Hepatocyte (in vitro differentiated cells): ENCODE measurements at regions not wholly inside any gene's neighbourhood (a gene's known extent, or its start where the extent isn't known, plus 50 kb on each side); places are given as distances from the start of the nearest gene placed in this dataset.

Source experiments
- DNase-seq: peaks from one replicate; pipeline ENCODE4 v3.0.0-alpha.2; 2016; ENCODE audit warnings: low spot score
- H2AFZ ChIP-seq: fragments of 200-600 bp; sonication (generic); 2 replicates; pipeline ENCODE4 v1.6.0; 2016; ENCODE audit warnings: antibody characterized with exemption, mild to moderate bottlenecking
- H3K27ac ChIP-seq: fragments of 200-600 bp; sonication (generic); 2 replicates; pipeline ENCODE4 v1.5.1; 2016; ENCODE audit warnings: mild to moderate bottlenecking
- H3K27me3 ChIP-seq: fragments of 200-600 bp; sonication (generic); 2 replicates; pipeline ENCODE4 v1.6.1; 2016
- H3K36me3 ChIP-seq: fragments of 200-600 bp; sonication (generic); replicated peaks from 2 replicates; pipeline ENCODE4 v1.5.1; 2016; ENCODE audit warnings: low read depth; ENCODE audit not compliant: insufficient read depth
- H3K4me1 ChIP-seq: fragments of 200-600 bp; sonication (generic); 2 replicates; pipeline ENCODE4 v1.5.1; 2016; ENCODE audit warnings: mild to moderate bottlenecking, moderate library complexity; ENCODE audit not compliant: insufficient read depth
- H3K4me2 ChIP-seq: fragments of 200-600 bp; sonication (generic); 2 replicates; pipeline ENCODE4 v1.6.0; 2016
- H3K4me3 ChIP-seq: fragments of 200-600 bp; sonication (generic); 2 replicates; pipeline ENCODE4 v1.5.1; 2016; ENCODE audit warnings: mild to moderate bottlenecking
- H3K79me2 ChIP-seq: fragments of 200-600 bp; sonication (generic); 2 replicates; pipeline ENCODE4 v1.6.0; 2017; ENCODE audit warnings: mild to moderate bottlenecking
- H3K9me2 ChIP-seq: fragments of 200-600 bp; sonication (generic); replicated peaks from 2 replicates; pipeline ENCODE4 v1.6.0; 2017; ENCODE audit warnings: mild to moderate bottlenecking; ENCODE audit not compliant: insufficient read depth
- H3K9me3 ChIP-seq: fragments of 200-600 bp; sonication (generic); 2 replicates; pipeline ENCODE4 v1.5.1; 2016; ENCODE audit warnings: low read depth, mild to moderate bottlenecking
- H4K20me1 ChIP-seq: fragments of 200-600 bp; sonication (generic); 2 replicates; pipeline ENCODE4 v1.6.0; 2016; ENCODE audit warnings: mild to moderate bottlenecking; ENCODE audit not compliant: insufficient read depth, poor library complexity, severe bottlenecking
- EZH2 ChIP-seq: fragments of 200-600 bp; sonication (generic); IDR thresholded peaks from 2 replicates; pipeline ENCODE4 v1.6.1; 2016; ENCODE audit warnings: antibody characterized with exemption, mild to moderate bottlenecking, borderline replicate concordance
- EZH2phosphoT487 ChIP-seq: fragments of 200-600 bp; sonication (generic); IDR thresholded peaks from one replicate; pipeline ENCODE4 v1.6.1; 2018; ENCODE audit warnings: antibody characterized with exemption, mild to moderate bottlenecking, low read depth, moderate library complexity; ENCODE audit not compliant: unreplicated experiment, severe bottlenecking
- WGBS: methylation state at CpG from one replicate; pipeline ENCODE4 v1.1.6; 2016; ENCODE audit warnings: low lambda C conversion rate; ENCODE audit errors: missing lambda C conversion rate; 5-methylcytosine and 5-hydroxymethylcytosine counted together
- TF ChIP-seq, protein P1 (sequence below): fragments of 200-600 bp; sonication (generic); IDR thresholded peaks from 2 replicates; pipeline ENCODE4 v1.5.1; 2016; ENCODE audit warnings: antibody characterized with exemption, mild to moderate bottlenecking; ENCODE audit not compliant: poor library complexity

DNA sequence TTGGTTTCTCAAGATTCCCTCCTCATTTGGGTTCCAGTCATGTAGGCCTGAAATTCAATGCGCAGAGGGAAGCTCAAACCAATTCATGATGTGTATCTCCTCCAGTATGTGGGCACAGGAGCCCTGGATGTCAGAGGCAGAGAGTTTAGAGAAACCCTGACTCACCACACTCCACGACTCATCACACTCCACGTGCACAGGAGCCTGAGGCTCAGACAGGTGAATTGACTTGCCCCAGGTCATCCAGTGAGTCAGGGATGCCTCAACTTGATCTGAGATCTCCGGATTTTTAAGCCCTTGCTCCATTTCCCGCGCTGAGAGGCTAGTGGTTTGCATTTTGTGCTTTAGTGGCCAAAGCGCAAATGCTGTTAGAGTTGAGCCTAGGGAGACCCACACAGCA lies 183.9 kb downstream of the HAPSTR1 start:
- no peaks in the 10 kb centered on the region for H3K9me3 ChIP-seq
- DNase-seq, result no peak
- no peak overlapping the region for H3K27ac ChIP-seq
- TF ChIP-seq EZH2phosphoT487, result no peak
- TF ChIP-seq, protein P1, sequence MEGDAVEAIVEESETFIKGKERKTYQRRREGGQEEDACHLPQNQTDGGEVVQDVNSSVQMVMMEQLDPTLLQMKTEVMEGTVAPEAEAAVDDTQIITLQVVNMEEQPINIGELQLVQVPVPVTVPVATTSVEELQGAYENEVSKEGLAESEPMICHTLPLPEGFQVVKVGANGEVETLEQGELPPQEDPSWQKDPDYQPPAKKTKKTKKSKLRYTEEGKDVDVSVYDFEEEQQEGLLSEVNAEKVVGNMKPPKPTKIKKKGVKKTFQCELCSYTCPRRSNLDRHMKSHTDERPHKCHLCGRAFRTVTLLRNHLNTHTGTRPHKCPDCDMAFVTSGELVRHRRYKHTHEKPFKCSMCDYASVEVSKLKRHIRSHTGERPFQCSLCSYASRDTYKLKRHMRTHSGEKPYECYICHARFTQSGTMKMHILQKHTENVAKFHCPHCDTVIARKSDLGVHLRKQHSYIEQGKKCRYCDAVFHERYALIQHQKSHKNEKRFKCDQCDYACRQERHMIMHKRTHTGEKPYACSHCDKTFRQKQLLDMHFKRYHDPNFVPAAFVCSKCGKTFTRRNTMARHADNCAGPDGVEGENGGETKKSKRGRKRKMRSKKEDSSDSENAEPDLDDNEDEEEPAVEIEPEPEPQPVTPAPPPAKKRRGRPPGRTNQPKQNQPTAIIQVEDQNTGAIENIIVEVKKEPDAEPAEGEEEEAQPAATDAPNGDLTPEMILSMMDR, result no peak
- TF ChIP-seq EZH2, result no peak
- no peak overlapping the region for H3K4me2 ChIP-seq
- no peaks in the 10 kb centered on the region for H3K9me2 ChIP-seq
- H3K27me3 ChIP-seq, result peaks cover 2% of the 10 kb centered on the region
- H3K4me1 ChIP-seq, result no peaks in the 10 kb centered on the region
- H4K20me1 ChIP-seq, result no peaks in the 10 kb centered on the region
- 58% methylated on average over 7 of the region's 7 CpGs for WGBS
- H3K36me3 ChIP-seq, result no peaks in the 10 kb centered on the region
- H3K4me3 ChIP-seq, result no peak overlapping the region
- no peak overlapping the region for H2AFZ ChIP-seq
- no peaks in the 10 kb centered on the region for H3K79me2 ChIP-seq

DNA sequence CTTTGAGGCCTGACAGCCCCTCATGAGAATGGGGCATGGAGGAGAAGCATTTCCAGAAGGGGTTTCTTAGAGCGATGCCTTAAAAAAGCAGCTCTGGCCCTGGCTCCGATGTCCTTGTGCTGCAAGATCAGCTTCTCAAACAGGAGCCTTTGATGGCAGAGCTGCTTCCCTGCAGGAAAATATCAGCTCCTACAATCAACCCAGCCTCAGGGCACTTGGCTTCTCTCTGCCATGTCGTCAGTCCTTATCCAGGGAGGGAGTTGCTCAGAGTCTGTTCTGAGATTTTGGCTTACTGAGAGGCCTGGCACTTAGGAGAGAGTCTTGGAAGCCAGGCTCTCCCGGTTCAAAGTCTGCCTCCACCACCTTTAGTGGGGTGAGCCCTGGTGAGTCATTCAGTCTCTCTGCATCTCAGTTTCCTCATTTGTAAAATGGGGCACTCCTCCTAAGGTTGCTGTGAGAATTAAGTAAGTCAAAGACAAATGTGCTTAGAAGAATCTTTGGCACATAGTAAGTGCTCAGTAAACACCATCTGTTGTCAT lies 184.4 kb downstream of the HAPSTR1 start:
- H3K79me2 ChIP-seq, result no peaks in the 10 kb centered on the region
- DNase-seq, result no peak
- no peaks in the 10 kb centered on the region for H3K4me1 ChIP-seq
- no peak overlapping the region for H3K4me2 ChIP-seq
- H3K9me2 ChIP-seq, result no peaks in the 10 kb centered on the region
- TF ChIP-seq EZH2 (no peak), EZH2phosphoT487 (no peak)
- H3K27me3 ChIP-seq, result peaks cover 2% of the 10 kb centered on the region
- H3K27ac ChIP-seq, result no peak overlapping the region
- H2AFZ ChIP-seq, result no peak overlapping the region
- no peaks in the 10 kb centered on the region for H4K20me1 ChIP-seq
- 55% methylated on average over 4 of the region's 4 CpGs for WGBS
- H3K4me3 ChIP-seq, result no peak overlapping the region
- no peaks in the 10 kb centered on the region for H3K9me3 ChIP-seq
- H3K36me3 ChIP-seq, result no peaks in the 10 kb centered on the region

DNA sequence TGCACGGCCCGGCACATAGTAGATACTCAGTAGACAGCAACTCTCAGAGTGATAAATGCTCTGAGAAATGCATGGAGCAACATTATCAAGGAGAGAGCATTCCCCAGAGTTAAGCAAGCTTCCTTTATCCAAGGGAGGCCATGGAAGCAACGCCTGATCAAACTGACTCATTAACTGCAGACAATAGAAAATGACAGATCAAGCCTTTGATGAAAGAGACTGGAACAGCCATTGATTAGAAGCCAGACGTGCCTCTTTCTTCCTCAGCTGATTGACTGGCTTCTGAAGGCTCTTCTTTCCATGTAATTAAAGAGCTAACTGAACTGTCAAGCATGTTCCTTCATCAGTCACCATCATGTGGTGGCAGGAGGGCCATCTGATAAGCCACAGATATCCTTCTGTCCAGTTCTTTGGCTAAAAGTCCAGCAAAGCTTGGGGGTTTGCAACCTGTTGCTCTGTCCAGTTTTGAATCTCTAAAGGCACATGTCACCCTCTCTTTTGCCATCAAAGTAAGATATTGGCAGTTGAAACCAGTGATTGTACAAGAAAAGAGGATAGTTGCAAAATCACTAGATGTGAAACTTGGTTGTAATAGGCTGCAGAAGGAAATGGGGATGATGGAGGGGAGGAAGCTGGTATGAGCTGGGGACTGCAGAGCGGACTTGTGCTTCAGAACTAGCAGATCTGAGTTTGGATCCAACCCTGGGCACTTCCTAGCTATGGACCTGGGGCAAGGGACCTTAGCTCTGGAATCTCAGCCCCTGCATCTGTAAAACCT lies 188.0 kb downstream of the HAPSTR1 start:
- no peak for TF ChIP-seq EZH2
- TF ChIP-seq, protein P1, result no peak
- no peak for TF ChIP-seq EZH2phosphoT487
- Histone ChIP-seq H3K4me2 (no peak overlapping the region), H2AFZ (no peak overlapping the region), H3K79me2 (no peaks in the 10 kb centered on the region), H3K9me2 (no peaks in the 10 kb centered on the region), H4K20me1 (no peaks in the 10 kb centered on the region), H3K27ac (no peak overlapping the region), H3K4me1 (no peaks in the 10 kb centered on the region), H3K9me3 (no peaks in the 10 kb centered on the region), H3K4me3 (no peak overlapping the region), H3K36me3 (no peaks in the 10 kb centered on the region), H3K27me3 (no peaks in the 10 kb centered on the region)
- no peak for DNase-seq
- 69% methylated on average over 5 of the region's 5 CpGs for WGBS

DNA sequence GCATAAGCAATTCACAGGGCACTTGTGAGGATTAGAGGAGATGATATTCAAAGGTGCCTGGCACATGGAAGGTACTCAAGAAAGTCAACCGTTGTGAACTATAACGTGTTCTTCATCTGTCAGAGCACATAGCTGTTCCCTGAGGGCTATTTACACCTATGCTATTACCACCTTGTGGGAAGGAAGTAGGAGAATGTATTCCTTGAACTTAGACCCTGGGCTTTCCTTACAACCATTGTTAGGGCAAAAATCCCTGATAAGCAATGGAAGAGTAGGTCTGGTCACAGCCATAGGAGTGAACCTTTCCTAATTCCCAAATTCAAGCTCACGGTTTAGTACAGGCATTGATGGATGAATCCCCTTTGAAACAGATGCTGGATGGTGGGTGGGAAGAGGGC lies 188.6 kb downstream of the HAPSTR1 start:
- Histone ChIP-seq H3K36me3 (no peaks in the 10 kb centered on the region), H4K20me1 (no peaks in the 10 kb centered on the region), H2AFZ (no peak overlapping the region), H3K9me3 (no peaks in the 10 kb centered on the region), H3K27me3 (no peaks in the 10 kb centered on the region), H3K27ac (no peak overlapping the region), H3K79me2 (no peaks in the 10 kb centered on the region), H3K4me3 (no peak overlapping the region), H3K4me2 (no peak overlapping the region), H3K4me1 (no peaks in the 10 kb centered on the region), H3K9me2 (no peaks in the 10 kb centered on the region)
- DNase-seq, result no peak
- WGBS, result 62% methylated on average over 3 of the region's 3 CpGs
- TF ChIP-seq, protein P1, result no peak
- TF ChIP-seq EZH2phosphoT487 (no peak), EZH2 (no peak)
